H1 (cell line): ENCODE measurements at regions not wholly inside any gene's neighbourhood (a gene's known extent, or its start where the extent isn't known, plus 50 kb on each side); places are given as distances from the start of the nearest gene placed in this dataset.
"Not testable (repeated sequence)": the region's sequence is repeated elsewhere in the genome, so short reads cannot be mapped to it uniquely, and the experiment has no call there.

Experiments used
- CTCF ChIA-PET: fragments of 300-600 bp; sonication (Branson Sonifier 250); formaldehyde crosslinking; loops from one replicate; lab custom pipeline; 2021; ENCODE audit not compliant: partially characterized antibody; lab: Charles Lee
- POLR2A ChIA-PET: fragments of 300-600 bp; sonication (Branson Sonifier 250); formaldehyde crosslinking; loops from one replicate; lab custom pipeline; 2021; ENCODE audit warnings: inconsistent platforms; ENCODE audit not compliant: partially characterized antibody; lab: Charles Lee
- DNase-seq, 2 experiments: peaks; one replicate each; pipeline versions ENCODE4 v3.0.0 to v3.0.0-alpha.2; 2010 to 2022; ENCODE audit warnings: low spot score in 2 of 2, low read depth in 1 of 2, mixed read lengths in 1 of 2
- FAIRE-seq: peaks from 2 replicates; lab custom pipeline; 2011; peaks lifted over from hg19 to GRCh38; lab: Jason Lieb, UNC
- H2AFZ ChIP-seq: 2 replicates; pipeline ENCODE4 v1.8.1; 2012; ENCODE audit warnings: low read length, inconsistent platforms
- H2AK5ac ChIP-seq: 2 replicates; pipeline ENCODE4 v1.6.1; 2013; ENCODE audit warnings: low read depth, low read length
- H2BK120ac ChIP-seq: replicated peaks from 2 replicates; pipeline ENCODE3; 2013; ENCODE audit warnings: low read depth, low read length, inconsistent platforms
- H2BK12ac ChIP-seq: 2 replicates; pipeline ENCODE4 v1.6.1; 2013; ENCODE audit warnings: low read depth, low read length
- H2BK15ac ChIP-seq: 2 replicates; pipeline ENCODE4 v1.6.1; 2013; ENCODE audit warnings: low read length
- H2BK20ac ChIP-seq: 2 replicates; pipeline ENCODE4 v1.6.1; 2013; ENCODE audit warnings: low read length
- H2BK5ac ChIP-seq: 2 replicates; pipeline ENCODE4 v1.6.1; 2013; ENCODE audit warnings: low read depth, low read length
- H3K14ac ChIP-seq: 2 replicates; pipeline ENCODE4 v1.6.1; 2013; ENCODE audit warnings: inconsistent platforms; ENCODE audit not compliant: insufficient read length
- H3K18ac ChIP-seq: 2 replicates; pipeline ENCODE4 v1.6.1; 2013; ENCODE audit warnings: low read length; ENCODE audit errors: extremely low read depth
- H3K23ac ChIP-seq: 2 replicates; pipeline ENCODE4 v1.6.1; 2013; ENCODE audit warnings: inconsistent platforms; ENCODE audit not compliant: insufficient read length
- H3K23me2 ChIP-seq: 2 replicates; pipeline ENCODE4 v1.6.1; 2013; ENCODE audit warnings: low read depth, low read length
- H3K27ac ChIP-seq: 2 replicates; pipeline ENCODE4 v1.6.1; 2011; ENCODE audit warnings: low read depth, low read length, inconsistent platforms
- H3K27me3 ChIP-seq, 4 experiments: replicated peaks in 1 of 4; 1 replicate in 1 of 4; 2 replicates in 3 of 4; pipeline versions ENCODE4 v1.6.1 to v1.8.1; 2011 to 2013; ENCODE audit warnings: low read length in 3 of 4, mild to moderate bottlenecking in 3 of 4, inconsistent platforms in 2 of 4, mixed read lengths in 2 of 4, moderate library complexity in 1 of 4; ENCODE audit not compliant: control insufficient read depth in 3 of 4, insufficient read depth in 3 of 4; ENCODE audit errors: extremely low read depth in 1 of 4
- H3K36me3 ChIP-seq, 4 experiments: 2 replicates each; pipeline versions ENCODE4 v1.6.1 to v1.8.1; 2011 to 2013; ENCODE audit warnings: mild to moderate bottlenecking in 4 of 4, low read length in 3 of 4, moderate library complexity in 2 of 4, control low read depth in 1 of 4, inconsistent platforms in 1 of 4; ENCODE audit not compliant: insufficient read depth in 4 of 4, control insufficient read depth in 2 of 4
- H3K4ac ChIP-seq: replicated peaks from 2 replicates; pipeline ENCODE3; 2013; ENCODE audit warnings: low read length, low read depth, mixed read lengths, inconsistent platforms; ENCODE audit not compliant: insufficient read length
- H3K4me1 ChIP-seq, 4 experiments: replicated peaks in 1 of 4; 1 replicate in 1 of 4; 2 replicates in 3 of 4; pipeline versions ENCODE4 v1.6.1 to v1.8.1; 2011 to 2013; ENCODE audit warnings: low read length in 3 of 4, inconsistent platforms in 2 of 4, mixed read lengths in 1 of 4; ENCODE audit not compliant: insufficient read depth in 4 of 4, control insufficient read depth in 3 of 4
- H3K4me2 ChIP-seq, 2 experiments: 2 replicates each; pipeline versions ENCODE4 v1.6.1 to v1.8.1; 2011 to 2013; ENCODE audit warnings: low read depth in 2 of 2, low read length in 2 of 2, control low read depth in 1 of 2, inconsistent platforms in 1 of 2, mild to moderate bottlenecking in 1 of 2; ENCODE audit not compliant: insufficient read depth in 1 of 2
- H3K4me3 ChIP-seq, 4 experiments: fragments of 200-600, 300-600 bp in 1 of 4; sonication (generic), shearing (Covaris generic), sonication (Bioruptor Twin) in 1 of 4; 2 replicates each; pipeline versions ENCODE4 v1.5.1 to v1.8.1; 2011 to 2016; ENCODE audit warnings: low read length in 4 of 4, low read depth in 3 of 4, control low read depth in 2 of 4, inconsistent platforms in 2 of 4, mild to moderate bottlenecking in 2 of 4, mixed read lengths in 1 of 4, moderate library complexity in 1 of 4; ENCODE audit not compliant: insufficient read depth in 2 of 4; ENCODE audit errors: extremely low read depth in 1 of 4
- H3K56ac ChIP-seq: replicated peaks from 2 replicates; pipeline ENCODE3; 2013; ENCODE audit warnings: low read depth, mild to moderate bottlenecking, mixed read lengths, low read length, inconsistent platforms; ENCODE audit not compliant: insufficient read length
- H3K79me1 ChIP-seq: 2 replicates; pipeline ENCODE4 v1.6.1; 2013; ENCODE audit warnings: low read depth, low read length, control low read depth
- H3K79me2 ChIP-seq, 2 experiments: 2 replicates each; pipeline versions ENCODE4 v1.6.1 to v1.8.1; 2012 to 2013; ENCODE audit warnings: low read length in 2 of 2, mild to moderate bottlenecking in 2 of 2, inconsistent platforms in 1 of 2; ENCODE audit not compliant: insufficient read depth in 2 of 2, control insufficient read depth in 1 of 2
- H3K9ac ChIP-seq, 4 experiments: replicated peaks in 1 of 4; 1 replicate in 1 of 4; 2 replicates in 3 of 4; pipeline versions ENCODE4 v1.6.1 to v1.8.1; 2011 to 2013; ENCODE audit warnings: low read depth in 3 of 4, low read length in 3 of 4, control low read depth in 2 of 4, mild to moderate bottlenecking in 2 of 4, moderate library complexity in 2 of 4, inconsistent platforms in 1 of 4; ENCODE audit errors: extremely low read depth in 1 of 4
- H3K9me3 ChIP-seq, 2 experiments: 2 replicates each; pipeline versions ENCODE4 v1.6.1 to v1.8.1; 2012 to 2013; ENCODE audit warnings: mild to moderate bottlenecking in 2 of 2, moderate library complexity in 2 of 2, control low read depth in 1 of 2, inconsistent platforms in 1 of 2, low read depth in 1 of 2, low read length in 1 of 2, mixed read lengths in 1 of 2; ENCODE audit not compliant: insufficient read depth in 2 of 2
- H4K20me1 ChIP-seq, 2 experiments: replicated peaks in 1 of 2; 2 replicates each; pipeline versions ENCODE3 to v1.8.1; 2011 to 2013; ENCODE audit warnings: inconsistent platforms in 2 of 2, low read length in 2 of 2, mild to moderate bottlenecking in 1 of 2; ENCODE audit not compliant: insufficient read depth in 2 of 2, control insufficient read depth in 1 of 2
- H4K5ac ChIP-seq: 2 replicates; pipeline ENCODE4 v1.6.1; 2013; ENCODE audit warnings: low read length, low read depth, mixed read lengths, inconsistent platforms; ENCODE audit not compliant: insufficient read length
- H4K8ac ChIP-seq: 2 replicates; pipeline ENCODE4 v1.8.0; 2013; ENCODE audit warnings: mild to moderate bottlenecking, moderate library complexity, low read length, inconsistent platforms; ENCODE audit not compliant: insufficient read depth; ENCODE audit errors: extremely low read depth
- H4K91ac ChIP-seq: replicated peaks from 2 replicates; pipeline ENCODE3; 2013; ENCODE audit warnings: low read length, mixed read lengths, inconsistent platforms; ENCODE audit not compliant: insufficient read length
- EP300 ChIP-seq, 2 experiments: IDR thresholded peaks; 1 replicate in 1 of 2; 2 replicates in 1 of 2; pipeline ENCODE4 v1.6.1; 2011 to 2012; ENCODE audit warnings: low read depth in 2 of 2, low read length in 2 of 2, mild to moderate bottlenecking in 2 of 2, borderline replicate concordance in 1 of 2, inconsistent platforms in 1 of 2, moderate library complexity in 1 of 2
- WGBS, 2 experiments: shearing (Covaris generic) in 1 of 2; methylation state at CpG; one replicate each; pipeline versions ENCODE4 v1.1.6 to v1.1.7; 2013 to 2015; ENCODE audit warnings: low lambda C conversion rate in 2 of 2, mixed read lengths in 2 of 2, inconsistent platforms in 1 of 2, low coverage in 1 of 2, missing lambda C conversion rate in 1 of 2; ENCODE audit not compliant: insufficient replicate concordance in 2 of 2, insufficient coverage in 1 of 2, insufficient read length in 1 of 2; ENCODE audit errors: extremely low coverage in 1 of 2, missing lambda C conversion rate in 1 of 2; 5-methylcytosine and 5-hydroxymethylcytosine counted together

DNA sequence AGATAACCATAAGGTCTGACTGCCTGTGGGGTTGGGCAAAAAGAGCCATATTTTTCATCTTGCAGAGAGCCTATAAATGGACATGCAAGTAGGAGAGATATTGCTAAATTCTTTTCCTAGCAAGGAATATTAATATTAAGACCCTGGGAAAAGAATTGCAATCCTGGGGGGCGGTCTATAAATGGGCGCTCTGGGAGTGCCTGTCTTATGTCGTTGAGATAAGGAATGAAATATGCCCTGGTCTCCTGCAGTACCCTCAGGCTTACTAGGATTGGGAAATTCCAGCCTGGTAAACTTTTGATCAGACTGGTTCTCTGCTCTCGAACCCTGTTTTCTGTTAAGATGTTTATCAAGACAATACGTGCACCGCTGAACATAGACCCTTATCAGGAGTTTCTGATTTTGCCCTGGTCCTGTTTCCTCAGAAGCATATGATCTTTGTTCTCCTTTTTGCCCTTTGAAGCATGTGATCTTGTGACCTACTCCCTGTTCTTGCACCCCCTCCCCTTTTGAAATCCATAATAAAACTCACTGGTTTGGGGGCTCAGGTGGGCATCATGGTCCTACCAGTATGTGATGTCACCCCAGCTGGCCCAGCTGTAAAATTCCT, 1458.3 kb downstream of the PCDH9 start:
- H3K56ac ChIP-seq, H2BK12ac ChIP-seq, H3K36me3 ChIP-seq, H4K5ac ChIP-seq, H3K18ac ChIP-seq, H3K27me3 ChIP-seq, H4K91ac ChIP-seq, H3K9ac ChIP-seq, H4K8ac ChIP-seq, H3K23me2 ChIP-seq, H3K23ac ChIP-seq, H2AK5ac ChIP-seq, POLR2A ChIA-PET, H3K4me1 ChIP-seq, H2BK120ac ChIP-seq, H3K27ac ChIP-seq, H3K4me2 ChIP-seq, H2BK5ac ChIP-seq, H3K4ac ChIP-seq, H3K14ac ChIP-seq, H2BK15ac ChIP-seq, H2AFZ ChIP-seq, H4K20me1 ChIP-seq, H3K4me3 ChIP-seq, H3K79me1 ChIP-seq, CTCF ChIA-PET, H2BK20ac ChIP-seq, FAIRE-seq, H3K79me2 ChIP-seq, DNase-seq: not testable (repeated sequence)
- TF ChIP-seq EP300 (IDR thresholded peaks at IDR 0.05; ENCODE audit: borderline replicate concordance in 1 of 2, low read depth in 2 of 2, low read length in 2 of 2), result peak in 1 of 2 experiments; percentile 85; a peak in 1 of 3 replicates
- 87% methylated on average over 6 of the region's 6 CpGs; no CpG with 5 or more reads in 1 of the 2 experiments for WGBS, 2 experiments
- H3K9me3 ChIP-seq, result peaks cover 0 to 12% of the 10 kb centered on the region in 2 experiments; a peak in 2 of 4 replicates
